Breast epithelium (tissue), 4 donors: ENCODE measurements at regions not wholly inside any gene's neighbourhood (a gene's known extent, or its start where the extent isn't known, plus 50 kb on each side); places are given as distances from the start of the nearest gene placed in this dataset.
"Not testable (repeated sequence)": the region's sequence is repeated elsewhere in the genome, so short reads cannot be mapped to it uniquely, and the experiment has no call there.

ENCODE experiments used
- DNase-seq, 2 donors: peaks; one replicate each; pipeline ENCODE4 v3.0.0-alpha.2; 2019; ENCODE audit warnings: low spot score in 2 of 2
- H3K27ac ChIP-seq, 2 donors: fragments of 200-600 bp; sonication (generic) in 1 of 2; one replicate each; pipeline ENCODE4 v1.5.1; 2016 to 2019; ENCODE audit warnings: mild to moderate bottlenecking in 1 of 2
- H3K27me3 ChIP-seq, 2 donors: fragments of 200-600 bp; sonication (generic) in 1 of 2; one replicate each; pipeline versions ENCODE4 v1.5.1 to v1.6.0; 2017 to 2019; ENCODE audit warnings: control low read depth in 1 of 2, mild to moderate bottlenecking in 1 of 2
- H3K36me3 ChIP-seq: fragments of 200-600 bp; one replicate; pipeline ENCODE4 v1.5.1; 2019
- H3K4me1 ChIP-seq, 2 donors: fragments of 200-600 bp; sonication (generic); one replicate each; pipeline ENCODE4 v1.5.1; 2016 to 2019; ENCODE audit warnings: control low read depth in 1 of 2
- H3K4me3 ChIP-seq, 3 donors: fragments of 200-600 bp; sonication (generic); 1 replicate in 2 of 3; 2 replicates in 1 of 3; pipeline ENCODE4 v1.5.1; 2016 to 2019; ENCODE audit warnings: mild to moderate bottlenecking in 3 of 3, moderate library complexity in 2 of 3
- H3K9me3 ChIP-seq, 2 donors: fragments of 200-600 bp; sonication (generic) in 1 of 2; one replicate each; pipeline ENCODE4 v1.5.1; 2016 to 2019; ENCODE audit warnings: control low read depth in 1 of 2
- CTCF ChIP-seq, 3 donors: fragments of 450-650 bp; IDR thresholded peaks; one replicate each; pipeline ENCODE4 v1.5.1; 2016 to 2017; ENCODE audit warnings: antibody characterized with exemption in 3 of 3, mild to moderate bottlenecking in 3 of 3, moderate library complexity in 3 of 3
- POLR2A ChIP-seq: fragments of 450-650 bp; IDR thresholded peaks from one replicate; pipeline ENCODE4 v1.6.1; 2016; ENCODE audit warnings: antibody characterized with exemption, mild to moderate bottlenecking, moderate library complexity
- POLR2AphosphoS5 ChIP-seq, 3 donors: sonication (generic); formaldehyde crosslinking; IDR thresholded peaks; one replicate each; pipeline ENCODE4 v1.6.1; 2017; ENCODE audit warnings: antibody characterized with exemption in 3 of 3
- intact Hi-C: fragments of 100-400 bp; cut with DNase I; formaldehyde crosslinking; loops from one replicate; pipeline ENCODE4 v1.15.1; 2023; ENCODE audit warnings: low total_unique reads

- Histone ChIP-seq H3K9me3 (no peaks in the 10 kb centered on the region), H3K36me3 (no peaks in the 10 kb centered on the region), H3K27ac (no peak overlapping the region), H3K4me3 (no peak overlapping the region), H3K27me3 (no peaks in the 10 kb centered on the region), H3K4me1 (no peaks in the 10 kb centered on the region)
- TF ChIP-seq POLR2A (no peak), CTCF (IDR thresholded peaks at IDR 0.05) (no peak), POLR2AphosphoS5 (IDR thresholded peaks at IDR 0.05) (no peak)
- intact Hi-C loops: no loop called here
- no peak for DNase-seq
These were observed 184.8 kb downstream of the LRRN1 start for GRCh38 chr3:3984053-3984452.

- Histone ChIP-seq H3K4me1 (no peaks in the 10 kb centered on the region), H3K4me3 (no peak overlapping the region), H3K27me3 (no peaks in the 10 kb centered on the region), H3K9me3 (peaks cover 0 to 7% of the 10 kb centered on the region in 2 donors), H3K36me3 (no peaks in the 10 kb centered on the region), H3K27ac (no peak overlapping the region)
- no peak for DNase-seq
- intact Hi-C loops: no loop called here
- TF ChIP-seq POLR2AphosphoS5 (IDR thresholded peaks at IDR 0.05) (no peak), POLR2A (no peak), CTCF (IDR thresholded peaks at IDR 0.05) (no peak)
These were observed 192.4 kb downstream of the LRRN1 start for GRCh38 chr3:3991598-3991997.

- no peak for DNase-seq
- intact Hi-C loops: no loop called here
- H3K4me1 ChIP-seq: no peaks in the 10 kb centered on the region
- TF ChIP-seq POLR2A (no peak), CTCF (IDR thresholded peaks at IDR 0.05) (no peak), POLR2AphosphoS5 (IDR thresholded peaks at IDR 0.05) (no peak)
- no peak overlapping the region for H3K27ac ChIP-seq
- H3K36me3 ChIP-seq: no peaks in the 10 kb centered on the region
- peaks cover 0 to 8% of the 10 kb centered on the region in 2 donors for H3K9me3 ChIP-seq
- H3K4me3 ChIP-seq: no peak overlapping the region
- H3K27me3 ChIP-seq: no peaks in the 10 kb centered on the region
These were observed 193.2 kb downstream of the LRRN1 start for GRCh38 chr3:3992312-3992874.

- intact Hi-C loops: no loop called here
- Histone ChIP-seq H3K36me3 (no peaks in the 10 kb centered on the region), H3K9me3 (peaks cover 0 to 8% of the 10 kb centered on the region in 2 donors), H3K27me3 (no peaks in the 10 kb centered on the region), H3K27ac (no peak overlapping the region), H3K4me3 (no peak overlapping the region), H3K4me1 (no peaks in the 10 kb centered on the region)
- TF ChIP-seq CTCF (IDR thresholded peaks at IDR 0.05) (peak in 2 of 3 donors; percentile 26 to 34), POLR2AphosphoS5 (IDR thresholded peaks at IDR 0.05) (no peak)
- DNase-seq: no peak
These were observed 199.1 kb downstream of the LRRN1 start for GRCh38 chr3:3998140-3998922.

- H3K36me3 ChIP-seq, DNase-seq, H3K9me3 ChIP-seq, H3K4me3 ChIP-seq, H3K4me1 ChIP-seq, intact Hi-C loops, H3K27ac ChIP-seq, H3K27me3 ChIP-seq: not testable (repeated sequence)
These were observed 200.1 kb downstream of the LRRN1 start for GRCh38 chr3:3999340-3999739.
